Natural killer cell treated with Interleukin-12 subunit alpha and Interleukin-12 subunit beta and Interleukin-15 and Interleukin-18, amount 100 ng/mL, for 72 hours (primary cell): ENCODE measurements at regions not wholly inside any gene's neighbourhood (a gene's known extent, or its start where the extent isn't known, plus 50 kb on each side); places are given as distances from the start of the nearest gene placed in this dataset.
A peak's percentile ranks its signal among the peaks of the same experiment; 100 is the strongest.
"Not testable (repeated sequence)": the region's sequence is repeated elsewhere in the genome, so short reads cannot be mapped to it uniquely, and the experiment has no call there.

Source experiments
- ATAC-seq, 2 donors: fragments of 150-1000 bp; cut with Tn5 transposase in 1 of 2; sonication (Bioruptor Pico), chemical (Tn5 transposase) in 1 of 2; 2 replicates each; pipeline ENCODE4 v1.10.0; 2021
- DNase-seq: peaks from one replicate; pipeline ENCODE4 v3.0.0; 2022; ENCODE audit warnings: low spot score
- H3K27ac Mint-ChIP-seq, 2 donors: 1 replicate in 1 of 2; 2 replicates in 1 of 2; pipeline ENCODE4 v1.8.0; 2022; ENCODE audit warnings: mixed read lengths in 2 of 2, mild to moderate bottlenecking in 1 of 2, moderate library complexity in 1 of 2
- H3K27me3 Mint-ChIP-seq, 2 donors: 1 replicate in 1 of 2; 2 replicates in 1 of 2; pipeline ENCODE4 v1.8.0; 2022; ENCODE audit warnings: mixed read lengths in 2 of 2
- H3K36me3 Mint-ChIP-seq: one replicate; pipeline ENCODE4 v1.8.0; 2022; ENCODE audit warnings: mixed read lengths
- H3K4me1 Mint-ChIP-seq, 2 donors: 1 replicate in 1 of 2; 2 replicates in 1 of 2; pipeline ENCODE4 v1.8.0; 2022; ENCODE audit warnings: low read depth in 2 of 2, mixed read lengths in 2 of 2, mild to moderate bottlenecking in 1 of 2
- H3K4me3 Mint-ChIP-seq: one replicate; pipeline ENCODE4 v1.8.0; 2022; ENCODE audit warnings: mixed read lengths
- H3K9me3 Mint-ChIP-seq: 2 replicates; pipeline ENCODE4 v1.8.0; 2022; ENCODE audit warnings: mixed read lengths

GRCh38 chr6:28606424-28607391, 81.0 kb downstream of the GPX5 start:
- Mint-ChIP-seq H3K27ac (peak overlapping the region in 1 of 2 donors; percentile 59), H3K4me3 (peak overlapping the region; percentile 42), H3K36me3 (no peaks in the 10 kb centered on the region), H3K4me1 (peaks cover 5 to 7% of the 10 kb centered on the region in 2 donors), H3K9me3 (no peaks in the 10 kb centered on the region), H3K27me3 (peaks cover 21 to 44% of the 10 kb centered on the region in 2 donors)
- DNase-seq (no peak), ATAC-seq (peak; percentile 50 to 79)

- ATAC-seq (no peak), DNase-seq (no peak)
- H3K36me3 Mint-ChIP-seq = no peaks in the 10 kb centered on the region
- no peaks in the 10 kb centered on the region for H3K9me3 Mint-ChIP-seq
- peaks cover 22 to 49% of the 10 kb centered on the region in 2 donors for H3K27me3 Mint-ChIP-seq
- H3K4me3 Mint-ChIP-seq = no peak overlapping the region
- peaks cover 5 to 7% of the 10 kb centered on the region in 2 donors for H3K4me1 Mint-ChIP-seq
- no peak overlapping the region for H3K27ac Mint-ChIP-seq
Measured at GRCh38 chr6:28607990-28608389, 82.3 kb downstream of the GPX5 start.

GRCh38 chr6:28609672-28610071, 84.0 kb downstream of the GPX5 start:
- H3K27ac Mint-ChIP-seq = no peak overlapping the region
- H3K9me3 Mint-ChIP-seq = no peaks in the 10 kb centered on the region
- no peak for DNase-seq
- peaks cover 33 to 60% of the 10 kb centered on the region in 2 donors for H3K27me3 Mint-ChIP-seq
- ATAC-seq = no peak
- peaks cover 5 to 7% of the 10 kb centered on the region in 2 donors for H3K4me1 Mint-ChIP-seq
- no peaks in the 10 kb centered on the region for H3K36me3 Mint-ChIP-seq
- no peak overlapping the region for H3K4me3 Mint-ChIP-seq

- Mint-ChIP-seq H3K36me3 (peaks cover 5% of the 10 kb centered on the region), H3K27me3 (peaks cover 34 to 60% of the 10 kb centered on the region in 2 donors), H3K4me1 (no peaks in the 10 kb centered on the region), H3K9me3 (peaks cover 2% of the 10 kb centered on the region), H3K4me3 (no peak overlapping the region), H3K27ac (no peak overlapping the region)
- ATAC-seq (no peak), DNase-seq (no peak)
Measured at GRCh38 chr6:28615616-28615954, 89.9 kb downstream of the GPX5 start.

- Mint-ChIP-seq H3K9me3 (peaks cover 2% of the 10 kb centered on the region), H3K27me3 (peaks cover 37 to 61% of the 10 kb centered on the region in 2 donors), H3K27ac (no peak overlapping the region), H3K4me1 (peaks cover 0 to 3% of the 10 kb centered on the region in 2 donors), H3K4me3 (no peak overlapping the region), H3K36me3 (peaks cover 11% of the 10 kb centered on the region)
- no peak for ATAC-seq
- no peak for DNase-seq
Measured at GRCh38 chr6:28615955-28616747, 90.5 kb downstream of the GPX5 start.

- peaks cover 0 to 3% of the 10 kb centered on the region in 2 donors for H3K4me1 Mint-ChIP-seq
- H3K9me3 Mint-ChIP-seq = peaks cover 2% of the 10 kb centered on the region
- no peak for DNase-seq
- H3K4me3 Mint-ChIP-seq = no peak overlapping the region
- H3K27ac Mint-ChIP-seq = no peak overlapping the region
- no peak for ATAC-seq
- H3K27me3 Mint-ChIP-seq = peaks cover 25 to 43% of the 10 kb centered on the region in 2 donors
- peaks cover 15% of the 10 kb centered on the region for H3K36me3 Mint-ChIP-seq
Measured at GRCh38 chr6:28618898-28619555, 93.3 kb downstream of the GPX5 start.

GRCh38 chr6:28621268-28621667, 95.6 kb downstream of the GPX5 start:
- not testable (repeated sequence) for H3K9me3 Mint-ChIP-seq, H3K4me1 Mint-ChIP-seq, ATAC-seq, H3K4me3 Mint-ChIP-seq, DNase-seq, H3K27ac Mint-ChIP-seq
- Mint-ChIP-seq H3K36me3 (peaks cover 15% of the 10 kb centered on the region), H3K27me3 (peaks cover 18 to 28% of the 10 kb centered on the region in 2 donors)

- not testable (repeated sequence) for H3K27ac Mint-ChIP-seq, H3K4me3 Mint-ChIP-seq, ATAC-seq, H3K4me1 Mint-ChIP-seq, H3K9me3 Mint-ChIP-seq, DNase-seq
- Mint-ChIP-seq H3K36me3 (peaks cover 15% of the 10 kb centered on the region), H3K27me3 (peaks cover 11 to 12% of the 10 kb centered on the region in 2 donors)
Measured at GRCh38 chr6:28623242-28623641, 97.6 kb downstream of the GPX5 start.

- peaks cover 0 to 10% of the 10 kb centered on the region in 2 donors for H3K27me3 Mint-ChIP-seq
- not testable (repeated sequence) for H3K4me3 Mint-ChIP-seq, DNase-seq, H3K4me1 Mint-ChIP-seq, ATAC-seq, H3K27ac Mint-ChIP-seq, H3K36me3 Mint-ChIP-seq, H3K9me3 Mint-ChIP-seq
Measured at GRCh38 chr6:28626386-28626785, 100.7 kb downstream of the GPX5 start.

- no peaks in the 10 kb centered on the region for H3K36me3 Mint-ChIP-seq
- peaks cover 0 to 4% of the 10 kb centered on the region in 2 donors for H3K4me1 Mint-ChIP-seq
- ATAC-seq = no peak
- DNase-seq = no peak
- H3K27me3 Mint-ChIP-seq = peaks cover 33 to 61% of the 10 kb centered on the region in 2 donors
- H3K4me3 Mint-ChIP-seq = no peak overlapping the region
- no peak overlapping the region for H3K27ac Mint-ChIP-seq
- H3K9me3 Mint-ChIP-seq = peaks cover 2% of the 10 kb centered on the region
Measured at GRCh38 chr6:28632326-28632851, 106.7 kb downstream of the GPX5 start.

- DNase-seq = no peak
- Mint-ChIP-seq H3K9me3 (no peaks in the 10 kb centered on the region), H3K4me3 (no peak overlapping the region), H3K27ac (no peak overlapping the region), H3K27me3 (peaks cover 34 to 62% of the 10 kb centered on the region in 2 donors), H3K36me3 (no peaks in the 10 kb centered on the region), H3K4me1 (peaks cover 0 to 4% of the 10 kb centered on the region in 2 donors)
- no peak for ATAC-seq
Measured at GRCh38 chr6:28633445-28634215, 107.9 kb downstream of the GPX5 start.

GRCh38 chr6:28634411-28634760, 108.7 kb downstream of the GPX5 start:
- Mint-ChIP-seq H3K27me3 (peaks cover 34 to 62% of the 10 kb centered on the region in 2 donors), H3K27ac (no peak overlapping the region), H3K4me3 (no peak overlapping the region), H3K4me1 (peaks cover 0 to 4% of the 10 kb centered on the region in 2 donors), H3K36me3 (no peaks in the 10 kb centered on the region), H3K9me3 (no peaks in the 10 kb centered on the region)
- DNase-seq = no peak
- ATAC-seq = no peak
